Keratinocyte (primary cell): ENCODE measurements at regions not wholly inside any gene's neighbourhood (a gene's known extent, or its start where the extent isn't known, plus 50 kb on each side); places are given as distances from the start of the nearest gene placed in this dataset.
A peak's percentile ranks its signal among the peaks of the same experiment; 100 is the strongest.

ENCODE experiments used
- DNase-seq: peaks from one replicate; pipeline ENCODE4 v3.0.0-alpha.2; 2011; ENCODE audit warnings: low read depth, missing footprints, low spot score
- FAIRE-seq: peaks from 2 replicates; lab custom pipeline; 2011; peaks lifted over from hg19 to GRCh38; lab: Jason Lieb, UNC
- H2AFZ ChIP-seq: 2 replicates; pipeline ENCODE4 v1.6.0; 2012; ENCODE audit warnings: low read length, control low read depth, inconsistent platforms; ENCODE audit not compliant: control insufficient read depth
- H3K27ac ChIP-seq: 2 replicates; pipeline ENCODE4 v1.5.1; 2011; ENCODE audit warnings: low read length; ENCODE audit not compliant: control insufficient read depth, insufficient read depth
- H3K27me3 ChIP-seq: 3 replicates; pipeline ENCODE4 v1.6.0; 2011; ENCODE audit warnings: low read length; ENCODE audit not compliant: control insufficient read depth, insufficient read depth; ENCODE audit errors: extremely low read depth
- H3K36me3 ChIP-seq, 2 experiments: 2 replicates in 1 of 2; 3 replicates in 1 of 2; pipeline ENCODE4 v1.5.1; 2011; ENCODE audit warnings: low read length in 2 of 2, mild to moderate bottlenecking in 1 of 2; ENCODE audit not compliant: control insufficient read depth in 2 of 2, insufficient read depth in 2 of 2; ENCODE audit errors: extremely low read depth in 1 of 2
- H3K4me1 ChIP-seq: 3 replicates; pipeline ENCODE4 v1.5.1; 2011; ENCODE audit warnings: low read length; ENCODE audit not compliant: control insufficient read depth, insufficient read depth; ENCODE audit errors: extremely low read depth
- H3K4me2 ChIP-seq: 3 replicates; pipeline ENCODE4 v1.6.0; 2011; ENCODE audit warnings: low read depth, low read length; ENCODE audit not compliant: control insufficient read depth, insufficient read depth; ENCODE audit errors: extremely low read depth
- H3K4me3 ChIP-seq, 3 experiments: fragments of 200-600 bp in 1 of 3; sonication (generic) in 1 of 3; 2 replicates in 2 of 3; 3 replicates in 1 of 3; pipeline ENCODE4 v1.5.1; 2011 to 2016; ENCODE audit warnings: low read length in 3 of 3, mild to moderate bottlenecking in 3 of 3, control low read depth in 2 of 3, inconsistent platforms in 1 of 3, low read depth in 1 of 3, mixed read lengths in 1 of 3, mixed run types in 1 of 3, moderate library complexity in 1 of 3; ENCODE audit not compliant: control insufficient read depth in 2 of 3, insufficient read depth in 2 of 3; ENCODE audit errors: extremely low read depth in 1 of 3
- H3K79me2 ChIP-seq: 2 replicates; pipeline ENCODE4 v1.6.0; 2012; ENCODE audit warnings: low read length; ENCODE audit not compliant: control insufficient read depth, insufficient read depth
- H3K9ac ChIP-seq: 3 replicates; pipeline ENCODE4 v1.6.0; 2011; ENCODE audit warnings: low read length; ENCODE audit not compliant: control insufficient read depth, insufficient read depth; ENCODE audit errors: extremely low read depth
- H3K9me1 ChIP-seq: 3 replicates; pipeline ENCODE4 v1.6.0; 2011; ENCODE audit warnings: low read length; ENCODE audit not compliant: control insufficient read depth, insufficient read depth; ENCODE audit errors: extremely low read depth
- H3K9me3 ChIP-seq: 2 replicates; pipeline ENCODE4 v1.5.1; 2012; ENCODE audit warnings: low read depth, low read length; ENCODE audit not compliant: control insufficient read depth
- H4K20me1 ChIP-seq: 3 replicates; pipeline ENCODE4 v1.6.0; 2011; ENCODE audit warnings: low read length; ENCODE audit not compliant: control insufficient read depth, insufficient read depth; ENCODE audit errors: extremely low read depth
- EZH2 ChIP-seq: IDR thresholded peaks from one replicate; pipeline ENCODE4 v1.6.1; 2012; ENCODE audit warnings: inconsistent platforms, mild to moderate bottlenecking, low read length, moderate library complexity
- dilution Hi-C: fragments of 300-500 bp; cut with MboI; formaldehyde crosslinking; loops from one replicate; pipeline ENCODE4 v1.7.0; 2020; ENCODE audit warnings: low sequenced_read_pairs; ENCODE audit not compliant: extremely low pct_ligation_motif_present
- TF ChIP-seq, protein P1 (sequence below), 3 experiments: IDR thresholded peaks in 1 of 3; conservative IDR thresholded peaks in 1 of 3; optimal IDR thresholded peaks in 1 of 3; 2 replicates in 2 of 3; 3 replicates in 1 of 3; pipeline versions ENCODE3 to v1.5.1; 2011; ENCODE audit warnings: low read length in 3 of 3, mild to moderate bottlenecking in 3 of 3, moderate library complexity in 2 of 3, control low read depth in 1 of 3, inconsistent platforms in 1 of 3; ENCODE audit not compliant: insufficient read depth in 2 of 3; ENCODE audit errors: extremely low read depth in 1 of 3

- no peak overlapping the region for H2AFZ ChIP-seq
- no peaks in the 10 kb centered on the region for H3K27me3 ChIP-seq
- no peaks in the 10 kb centered on the region for H4K20me1 ChIP-seq
- TF ChIP-seq, protein P1, sequence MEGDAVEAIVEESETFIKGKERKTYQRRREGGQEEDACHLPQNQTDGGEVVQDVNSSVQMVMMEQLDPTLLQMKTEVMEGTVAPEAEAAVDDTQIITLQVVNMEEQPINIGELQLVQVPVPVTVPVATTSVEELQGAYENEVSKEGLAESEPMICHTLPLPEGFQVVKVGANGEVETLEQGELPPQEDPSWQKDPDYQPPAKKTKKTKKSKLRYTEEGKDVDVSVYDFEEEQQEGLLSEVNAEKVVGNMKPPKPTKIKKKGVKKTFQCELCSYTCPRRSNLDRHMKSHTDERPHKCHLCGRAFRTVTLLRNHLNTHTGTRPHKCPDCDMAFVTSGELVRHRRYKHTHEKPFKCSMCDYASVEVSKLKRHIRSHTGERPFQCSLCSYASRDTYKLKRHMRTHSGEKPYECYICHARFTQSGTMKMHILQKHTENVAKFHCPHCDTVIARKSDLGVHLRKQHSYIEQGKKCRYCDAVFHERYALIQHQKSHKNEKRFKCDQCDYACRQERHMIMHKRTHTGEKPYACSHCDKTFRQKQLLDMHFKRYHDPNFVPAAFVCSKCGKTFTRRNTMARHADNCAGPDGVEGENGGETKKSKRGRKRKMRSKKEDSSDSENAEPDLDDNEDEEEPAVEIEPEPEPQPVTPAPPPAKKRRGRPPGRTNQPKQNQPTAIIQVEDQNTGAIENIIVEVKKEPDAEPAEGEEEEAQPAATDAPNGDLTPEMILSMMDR (optimal IDR thresholded peaks at IDR 0.05 in 1 of 3, IDR thresholded peaks at IDR 0.05 in 1 of 3, conservative IDR thresholded peaks at IDR 0.05 in 1 of 3; ENCODE audit: extremely low read depth in 1 of 3, insufficient read depth in 2 of 3, low read length in 3 of 3): no peak
- no peak for TF ChIP-seq EZH2
- H3K36me3 ChIP-seq: no peaks in the 10 kb centered on the region
- H3K9ac ChIP-seq: no peak overlapping the region
- no peaks in the 10 kb centered on the region for H3K9me1 ChIP-seq
- no peaks in the 10 kb centered on the region for H3K79me2 ChIP-seq
- H3K27ac ChIP-seq: no peak overlapping the region
- FAIRE-seq (no peak), DNase-seq (no peak)
- H3K4me2 ChIP-seq: no peak overlapping the region
- dilution Hi-C loops: no loop called here
- no peak overlapping the region for H3K4me3 ChIP-seq
- no peaks in the 10 kb centered on the region for H3K4me1 ChIP-seq
- no peaks in the 10 kb centered on the region for H3K9me3 ChIP-seq
Observed at GRCh38 chr14:30440961-30441360, 118.0 kb upstream of the G2E3 start.

DNA sequence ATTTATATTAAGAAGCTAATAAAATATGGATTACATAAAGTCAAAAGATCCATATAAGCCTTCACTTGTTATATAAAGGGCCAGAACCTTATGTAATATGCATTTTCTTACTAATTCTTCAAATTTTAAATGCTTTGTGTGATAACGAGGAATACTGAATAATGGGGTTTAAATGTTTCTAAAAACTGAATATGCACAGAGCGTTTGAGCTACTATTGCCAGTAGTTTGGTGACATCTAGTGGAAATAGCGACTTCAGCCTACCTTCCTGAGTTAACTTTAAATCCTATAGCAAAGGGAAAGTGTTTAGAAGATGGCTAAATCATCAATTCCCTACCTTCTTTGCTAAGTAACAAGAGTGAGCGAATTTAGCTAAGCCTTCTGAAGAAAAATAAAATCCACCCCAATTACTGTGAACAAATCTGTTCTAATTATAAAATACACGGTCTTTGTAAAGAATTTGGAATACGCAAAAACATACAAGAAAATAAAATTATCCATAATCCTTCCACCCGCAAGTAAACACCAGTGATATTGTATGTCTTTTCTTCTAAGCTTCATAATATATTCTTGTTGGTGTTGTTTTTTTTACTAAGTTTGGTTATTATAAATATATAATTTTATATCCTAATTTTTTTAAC, 115.5 kb upstream of the G2E3 start:
- no peak for FAIRE-seq
- Histone ChIP-seq H3K27me3 (no peaks in the 10 kb centered on the region), H3K9me1 (no peaks in the 10 kb centered on the region)

More for the DNA sequence above, 115.5 kb upstream of the G2E3 start:
- Histone ChIP-seq H2AFZ (no peak overlapping the region), H3K27ac (no peak overlapping the region), H3K4me3 (no peak overlapping the region), H3K36me3 (no peaks in the 10 kb centered on the region), H3K9me3 (no peaks in the 10 kb centered on the region), H3K9ac (no peak overlapping the region), H3K4me1 (no peaks in the 10 kb centered on the region), H4K20me1 (no peaks in the 10 kb centered on the region), H3K79me2 (no peaks in the 10 kb centered on the region), H3K4me2 (no peak overlapping the region)
- DNase-seq: no peak
- dilution Hi-C loops: no loop called here
- TF ChIP-seq EZH2: no peak
- TF ChIP-seq, protein P1 (optimal IDR thresholded peaks at IDR 0.05 in 1 of 3, IDR thresholded peaks at IDR 0.05 in 1 of 3, conservative IDR thresholded peaks at IDR 0.05 in 1 of 3; ENCODE audit: extremely low read depth in 1 of 3, insufficient read depth in 2 of 3, low read length in 3 of 3): peak in 2 of 3 experiments; percentile 38 to 40
